ENCODE measurements at regions not wholly inside any gene's neighbourhood (a gene's known extent, or its start where the extent isn't known, plus 50 kb on each side); places are given as distances from the start of the nearest gene placed in this dataset.

DNA sequence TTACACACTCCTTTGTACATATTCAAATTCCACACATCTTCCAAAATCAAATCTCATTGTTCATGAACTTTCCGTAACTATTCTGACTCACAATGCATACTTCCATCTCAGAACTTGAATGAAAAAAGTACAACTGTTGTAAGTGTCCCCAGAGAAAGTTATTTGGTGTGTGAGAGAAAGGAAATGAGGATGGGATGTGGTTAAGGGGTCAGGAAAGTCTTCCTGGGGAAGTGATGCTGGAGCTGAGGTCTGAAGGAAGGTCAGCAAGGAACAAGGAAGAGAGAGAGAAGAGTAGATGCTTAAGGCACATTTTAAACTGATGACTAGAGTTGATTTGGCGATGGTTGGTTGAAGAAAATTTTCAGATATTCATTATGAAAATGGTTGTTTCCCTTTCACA lies 340.0 kb upstream of the STXBP6 start:
- Histone ChIP-seq H2BK5ac (ENCODE audit: insufficient read length, low read length) (no peak overlapping the region), H3K9ac (ENCODE audit: extremely low read depth, insufficient read length, low read length) (no peak overlapping the region), H4K91ac (ENCODE audit: insufficient read length, low read depth, low read length) (no peak overlapping the region), H2AFZ (ENCODE audit: low read length) (no peak overlapping the region), H3T11ph (ENCODE audit: low read length) (no peak overlapping the region), H3K27me3 (ENCODE audit: insufficient read depth, low read length) (no peaks in the 10 kb centered on the region), H3K14ac (ENCODE audit: insufficient read depth, low read length) (no peak overlapping the region), H3K4ac (ENCODE audit: low read depth, low read length) (no peak overlapping the region), H2BK120ac (ENCODE audit: low read depth, low read length, poor library complexity, severe bottlenecking) (no peak overlapping the region), H3K18ac (ENCODE audit: insufficient read length, low read depth, low read length) (no peak overlapping the region), H4K8ac (replicated peaks; ENCODE audit: insufficient read length, low read depth, low read length) (no peak overlapping the region), H3K23me2 (ENCODE audit: insufficient read length, low read depth, low read length, poor library complexity, severe bottlenecking) (no peaks in the 10 kb centered on the region), H3K9me3 (ENCODE audit: control insufficient read depth, low read depth, low read length) (no peaks in the 10 kb centered on the region), H3K79me1 (ENCODE audit: insufficient read depth, low read depth, low read length, poor library complexity, severe bottlenecking) (no peaks in the 10 kb centered on the region), H2AK5ac (ENCODE audit: insufficient read length, low read length) (no peak overlapping the region), H3K4me1 (ENCODE audit: insufficient read depth, low read length) (no peaks in the 10 kb centered on the region; the same call in 1 of the 2 replicates), H3K79me2 (ENCODE audit: insufficient read depth, low read length) (no peaks in the 10 kb centered on the region), H4K20me1 (ENCODE audit: control insufficient read depth, insufficient read depth, insufficient read length) (no peaks in the 10 kb centered on the region), H3K27ac (ENCODE audit: insufficient read length, low read depth, low read length) (no peak overlapping the region), H3K23ac (ENCODE audit: insufficient read length, low read depth, low read length) (no peak overlapping the region), H2BK15ac (ENCODE audit: low read depth, low read length) (no peak overlapping the region), H3K4me2 (ENCODE audit: insufficient read depth, insufficient read length, low read length) (no peak overlapping the region), H2BK12ac (ENCODE audit: insufficient read length, low read depth, low read length) (no peak overlapping the region), H2BK20ac (ENCODE audit: low read depth, low read length, poor library complexity, severe bottlenecking) (no peak overlapping the region), H4K5ac (ENCODE audit: insufficient read length, low read depth, low read length) (no peak overlapping the region), H3K56ac (ENCODE audit: insufficient read length, low read depth, low read length) (no peak overlapping the region)
- DNase-seq: no peak
- TF ChIP-seq CTCF (conservative IDR thresholded peaks at IDR 0.05): no peak
- no peak overlapping the region for H3K4me3 Mint-ChIP-seq
- H3K9me3 Mint-ChIP-seq: peaks cover 8 to 9% of the 10 kb centered on the region in 2 experiments
- WGBS (ENCODE audit: extremely low coverage, insufficient read length, low lambda C conversion rate): 100% methylated on average over 1 of the region's 2 CpGs
- peaks cover 0 to 3% of the 10 kb centered on the region in 2 experiments; a peak in 2 of 4 replicates for H3K4me1 Mint-ChIP-seq
- H3K27me3 Mint-ChIP-seq (ENCODE audit: low read depth): peaks cover 1% of the 10 kb centered on the region; the same call in 1 of the 2 replicates
- H3K27ac Mint-ChIP-seq: no peak overlapping the region
- H3K36me3 Mint-ChIP-seq (ENCODE audit: insufficient read depth in 1 of 3, low read depth in 3 of 3): no peaks in the 10 kb centered on the region; a peak in 1 of 7 replicates
